ENCODE measurements at regions not wholly inside any gene's neighbourhood (a gene's known extent, or its start where the extent isn't known, plus 50 kb on each side); places are given as distances from the start of the nearest gene placed in this dataset.

DNA sequence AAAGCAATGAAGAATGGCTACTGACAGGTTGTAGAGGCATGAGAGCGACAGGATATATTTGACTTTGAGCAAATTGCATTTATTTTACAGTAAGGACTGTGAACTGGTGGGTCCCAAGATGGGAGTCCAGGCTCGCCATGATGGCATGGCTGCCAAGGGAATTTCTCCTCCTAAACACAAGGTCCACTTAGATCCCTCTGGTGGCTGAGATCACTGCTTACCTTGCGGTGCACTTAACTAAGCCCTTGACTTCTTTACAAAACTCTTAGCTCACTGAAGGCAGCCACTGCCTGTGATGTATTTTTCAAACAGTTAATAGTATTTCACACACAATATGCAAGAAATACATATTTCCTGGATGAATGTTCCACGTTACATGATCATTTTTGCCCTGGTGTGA is 50.3 kb upstream of the SORBS2 start:
- no peak for DNase-seq (ENCODE audit: low read depth, low spot score)
- in situ Hi-C loops (cut with HindIII; ENCODE audit: low pct_unique_long_range_greater_than_20kb, low sequenced_read_pairs): no loop called here

DNA sequence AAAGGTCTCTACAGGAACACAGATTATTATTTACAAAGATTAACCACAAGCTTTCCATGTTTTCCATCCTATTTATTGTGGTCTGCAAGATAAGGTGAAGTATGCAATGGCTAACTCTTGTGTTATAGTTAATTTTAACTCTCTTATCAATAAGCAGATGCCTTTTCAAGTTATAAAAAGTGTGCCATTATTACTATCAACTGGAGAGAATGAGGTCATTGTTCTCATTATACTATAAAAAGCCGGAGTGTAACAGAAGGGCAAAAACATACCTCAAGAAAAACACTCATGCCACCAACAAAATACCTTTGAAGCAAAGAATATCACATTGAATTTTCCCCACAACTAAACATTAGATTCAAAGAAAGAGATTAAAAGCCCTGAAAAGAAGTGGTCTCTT is 52.0 kb upstream of the SORBS2 start:
- no peak for DNase-seq (ENCODE audit: low read depth, low spot score)
- in situ Hi-C loops (cut with HindIII; ENCODE audit: low pct_unique_long_range_greater_than_20kb, low sequenced_read_pairs): no loop called here

DNA sequence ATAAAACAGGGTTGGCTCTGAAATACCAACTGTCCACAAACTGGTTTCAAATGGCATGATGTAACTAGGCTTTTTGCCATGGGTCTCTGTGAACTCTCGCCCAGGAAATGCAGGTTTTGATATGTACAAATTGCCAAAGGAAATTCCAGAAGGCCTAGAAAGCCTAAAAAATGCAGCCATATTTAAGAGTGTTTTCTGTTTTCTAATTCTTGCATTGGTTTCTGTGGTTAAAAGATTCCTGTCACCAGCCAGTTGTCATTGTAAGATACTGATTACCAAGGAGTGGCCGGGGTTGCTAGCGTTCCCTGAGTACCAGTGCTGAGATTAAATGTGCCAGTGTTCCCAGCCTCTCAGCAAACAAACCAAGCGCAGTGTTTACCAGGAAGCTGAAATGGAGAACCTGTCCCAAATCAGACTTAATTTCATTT is 53.9 kb upstream of the SORBS2 start:
- no peak for DNase-seq (ENCODE audit: low read depth, low spot score)

DNA sequence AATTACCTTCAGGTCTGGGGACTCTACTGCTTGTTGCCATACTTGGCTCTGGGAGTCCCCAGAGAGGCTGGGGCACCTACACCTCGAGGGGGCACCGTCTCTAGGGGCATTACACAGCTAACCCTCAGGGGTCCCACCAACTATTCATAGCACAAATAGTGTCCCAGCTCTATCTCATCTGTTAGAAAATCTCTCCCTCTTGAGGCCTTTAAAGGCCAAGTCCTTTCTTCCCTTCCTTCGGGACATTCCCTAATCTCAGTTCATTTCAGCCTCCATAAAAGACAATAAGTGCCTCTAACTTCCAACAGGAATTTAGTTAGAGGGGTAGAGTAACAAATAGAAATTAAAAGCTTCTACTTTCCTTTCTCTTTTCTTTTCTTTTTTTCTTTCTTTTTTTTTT is 55.8 kb upstream of the SORBS2 start:
- DNase-seq (ENCODE audit: low read depth, low spot score): no peak
- in situ Hi-C loops (cut with HindIII; ENCODE audit: low pct_unique_long_range_greater_than_20kb, low sequenced_read_pairs): no loop called here

More for the DNA sequence above, 53.9 kb upstream of the SORBS2 start:
- in situ Hi-C loops (cut with HindIII; ENCODE audit: low pct_unique_long_range_greater_than_20kb, low sequenced_read_pairs): no loop called here

DNA sequence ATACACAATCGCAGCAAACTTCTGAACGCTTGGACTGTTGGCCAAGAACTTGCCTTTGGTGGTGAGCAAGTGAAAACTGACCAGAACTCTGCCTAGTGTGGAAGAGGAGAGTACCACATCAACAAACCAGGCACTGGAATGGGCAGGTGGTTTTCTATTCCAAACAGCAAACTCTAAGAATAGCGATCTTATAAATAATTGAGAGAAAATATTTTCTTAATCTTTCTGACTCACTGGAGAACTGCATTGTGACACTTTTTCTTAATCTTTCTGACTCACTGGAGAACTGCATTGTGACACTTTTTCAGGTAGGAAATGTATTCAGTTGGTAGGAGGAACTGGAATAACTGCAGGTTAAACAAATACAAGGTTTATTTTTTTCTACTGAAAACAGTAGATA is 57.0 kb upstream of the SORBS2 start:
- no peak for DNase-seq (ENCODE audit: low read depth, low spot score)
- in situ Hi-C loops (cut with HindIII; ENCODE audit: low pct_unique_long_range_greater_than_20kb, low sequenced_read_pairs): no loop called here

DNA sequence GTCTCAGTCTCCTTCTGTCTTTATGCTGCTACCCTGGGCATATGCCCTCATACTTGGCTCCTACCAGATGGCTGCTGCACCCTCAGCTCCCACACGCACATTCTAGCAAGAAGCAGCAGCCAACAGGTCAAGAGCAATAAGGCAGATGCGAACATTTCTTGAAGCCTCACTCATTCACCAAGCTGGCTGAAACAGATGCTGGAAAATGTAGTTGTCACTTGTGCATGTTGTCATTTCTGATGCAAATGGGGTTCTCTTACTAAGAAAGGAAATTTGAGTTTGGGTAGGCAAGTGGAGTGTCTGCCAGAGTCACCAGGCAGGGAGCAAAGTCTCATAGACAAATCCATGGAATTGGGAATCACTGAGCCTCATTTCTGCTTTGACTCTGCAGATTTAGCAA is 57.4 kb upstream of the SORBS2 start:
- DNase-seq (ENCODE audit: low read depth, low spot score): no peak
- in situ Hi-C loops (cut with HindIII; ENCODE audit: low pct_unique_long_range_greater_than_20kb, low sequenced_read_pairs): no loop called here

DNA sequence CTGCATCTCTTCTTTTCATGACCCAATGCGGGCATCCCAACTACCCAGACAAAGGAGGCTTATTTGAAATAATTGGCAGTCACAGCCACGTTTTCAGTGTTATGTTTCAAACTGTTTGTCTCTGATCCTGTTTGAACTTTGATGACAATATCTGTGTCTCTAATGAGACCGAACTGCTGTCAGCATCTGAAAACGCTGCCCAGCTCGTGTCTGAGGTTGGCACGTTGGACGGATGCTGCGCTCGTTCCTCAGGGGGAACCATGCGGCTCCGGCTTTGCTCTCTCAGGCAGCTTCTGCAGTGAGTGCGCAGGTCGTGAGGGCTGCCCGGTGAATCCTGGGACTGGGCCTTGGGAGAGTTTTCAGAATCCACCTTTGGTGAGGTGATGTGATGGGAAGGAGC is 58.4 kb upstream of the SORBS2 start:
- in situ Hi-C loops (cut with HindIII; ENCODE audit: low pct_unique_long_range_greater_than_20kb, low sequenced_read_pairs): no loop called here

DNA sequence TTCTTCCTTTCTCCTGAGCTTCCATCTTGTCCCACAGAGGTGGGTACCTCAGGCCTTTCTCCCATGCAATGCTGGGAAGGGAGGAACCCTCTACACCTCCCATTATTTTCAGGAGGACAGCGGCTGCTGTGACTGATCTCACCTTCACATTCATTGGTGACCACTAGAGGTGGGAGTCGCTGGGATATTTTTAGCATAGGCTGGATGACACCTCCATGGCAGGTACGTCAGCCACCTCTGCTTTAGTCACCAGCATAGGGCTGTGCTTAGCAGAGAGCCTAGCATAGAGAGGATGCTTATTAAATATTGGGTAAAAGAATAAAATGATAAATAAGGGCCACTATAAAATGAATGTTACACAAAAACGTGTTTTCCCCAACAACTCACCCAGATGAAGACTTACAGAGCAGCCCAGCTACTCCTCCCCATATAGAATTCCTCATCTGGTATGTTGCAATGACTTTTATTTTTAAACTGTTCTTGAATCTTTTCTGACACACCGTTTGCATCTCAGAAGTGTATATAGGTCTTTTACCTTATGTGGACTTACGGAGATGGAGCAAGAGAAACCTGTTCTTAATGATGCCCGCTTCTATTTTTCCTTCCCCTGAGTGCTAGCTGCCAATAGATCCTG is 60.9 kb upstream of the SORBS2 start:
- DNase-seq (ENCODE audit: low read depth, low spot score): no peak
- in situ Hi-C loops (cut with HindIII; ENCODE audit: low pct_unique_long_range_greater_than_20kb, low sequenced_read_pairs): no loop called here

More for the DNA sequence above, 58.4 kb upstream of the SORBS2 start:
- no peak for DNase-seq (ENCODE audit: low read depth, low spot score)

DNA sequence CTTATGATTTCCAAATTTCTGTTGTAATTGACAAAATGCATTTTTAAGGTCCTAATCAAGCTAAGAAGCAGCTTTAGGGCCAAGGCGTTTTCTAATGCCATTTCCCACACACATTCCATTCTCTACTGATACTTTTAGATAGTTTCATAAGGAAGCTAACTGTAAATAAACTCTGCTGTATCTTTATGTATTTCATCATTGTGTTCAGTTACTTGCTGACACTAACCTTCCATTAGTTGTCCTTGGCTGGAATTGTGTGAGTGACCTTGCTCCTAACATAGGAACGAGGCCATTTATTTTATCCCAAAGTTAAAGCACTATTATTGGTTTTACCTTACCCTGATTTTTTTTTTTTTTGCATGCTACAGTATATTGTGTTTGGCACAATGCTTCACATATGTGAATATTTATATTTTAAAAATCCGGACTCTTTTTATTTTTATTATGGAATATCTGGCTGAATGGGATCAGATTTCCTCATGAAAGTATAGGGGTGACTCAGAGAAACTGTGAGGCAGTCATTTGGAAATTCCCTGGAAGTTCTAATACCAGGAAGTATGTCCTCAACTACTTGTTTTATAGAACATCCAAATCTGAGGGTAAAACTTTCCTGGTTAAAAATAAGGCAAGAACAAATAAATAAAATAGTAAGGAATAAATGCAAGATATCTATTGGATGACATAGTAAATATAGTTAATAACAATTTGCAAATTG is 62.7 kb upstream of the SORBS2 start:
- in situ Hi-C loops (cut with HindIII; ENCODE audit: low pct_unique_long_range_greater_than_20kb, low sequenced_read_pairs): no loop called here
- no peak for DNase-seq (ENCODE audit: low read depth, low spot score)

DNA sequence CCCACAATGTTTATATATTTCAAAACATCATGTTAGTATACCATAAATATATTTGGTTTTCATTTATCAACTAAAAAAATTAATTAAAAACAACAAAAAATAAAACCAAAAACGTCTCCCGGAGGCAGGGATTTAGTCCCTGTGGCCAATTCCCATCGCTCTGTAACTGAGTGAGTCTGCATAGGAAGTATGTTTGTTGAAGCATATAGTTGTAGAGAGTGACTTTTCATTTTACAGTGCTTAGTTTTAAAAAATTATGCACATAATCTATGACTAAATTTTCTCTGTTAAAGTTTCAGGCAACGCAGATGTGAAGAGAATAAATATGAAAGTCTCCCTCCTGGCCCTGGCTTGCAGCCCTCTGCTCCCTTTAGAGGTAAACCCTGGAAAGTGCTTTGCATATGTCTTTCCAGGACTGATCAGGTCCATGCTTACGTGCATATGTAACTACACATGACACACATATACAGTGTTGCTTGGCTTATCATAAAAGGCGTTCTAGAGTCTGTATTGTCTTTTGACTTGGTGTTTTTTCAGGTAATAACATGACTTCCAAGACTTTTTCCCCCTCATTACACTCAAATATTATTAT is 63.4 kb upstream of the SORBS2 start:
- in situ Hi-C loops (cut with HindIII; ENCODE audit: low pct_unique_long_range_greater_than_20kb, low sequenced_read_pairs): no loop called here
- DNase-seq (ENCODE audit: low read depth, low spot score): no peak

DNA sequence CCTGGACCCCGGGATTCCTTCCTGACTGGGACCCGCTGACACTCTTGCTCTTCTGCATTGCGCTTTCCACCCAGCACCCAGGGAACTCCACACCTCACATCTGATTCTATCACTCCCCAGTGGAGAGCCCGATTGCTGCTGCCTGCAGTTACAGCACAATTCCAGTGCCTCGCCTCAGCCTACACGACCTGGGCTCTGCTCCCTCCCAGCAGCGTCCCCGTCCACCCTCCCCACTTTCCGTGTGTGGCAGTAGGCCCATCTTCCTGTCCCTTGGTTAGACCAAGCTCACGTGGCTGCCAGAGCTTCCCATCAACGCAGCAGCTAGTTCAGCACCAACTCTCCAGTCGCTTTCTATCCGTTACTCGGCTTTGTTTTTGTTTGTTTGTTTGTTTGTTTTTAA is 66.6 kb upstream of the SORBS2 start:
- no peak for DNase-seq (ENCODE audit: low read depth, low spot score)
- in situ Hi-C loops (cut with HindIII; ENCODE audit: low pct_unique_long_range_greater_than_20kb, low sequenced_read_pairs): no loop called here

DNA sequence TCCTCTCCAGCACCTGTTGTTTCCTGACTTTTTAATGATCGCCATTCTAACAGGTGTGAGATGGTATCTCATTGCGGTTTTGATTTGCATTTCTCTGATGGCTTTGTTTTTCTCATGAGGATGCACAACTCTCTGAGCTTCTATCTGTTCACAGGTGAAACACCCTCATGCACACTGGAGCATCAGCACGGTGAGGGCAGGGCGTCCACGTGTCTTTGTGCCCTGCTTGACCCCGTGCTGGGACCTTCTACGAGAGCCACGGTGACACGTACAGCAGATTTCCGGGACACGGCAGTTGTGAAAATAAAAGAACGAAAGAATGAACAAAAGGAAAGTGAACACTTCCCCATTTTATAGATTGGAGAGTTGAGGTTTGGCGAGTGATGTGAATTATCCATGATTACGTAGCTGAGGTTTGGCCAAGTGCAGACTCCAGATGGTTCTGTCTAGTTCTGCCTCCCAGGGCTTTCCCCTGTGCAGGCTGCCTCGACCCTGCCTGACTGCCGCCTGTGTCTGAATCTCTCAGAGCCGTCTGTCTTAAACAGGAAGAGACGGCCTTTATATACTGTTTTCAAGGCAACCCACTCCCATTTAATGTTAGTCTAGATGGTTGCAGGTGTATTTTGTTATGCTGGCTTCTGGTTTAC is 67.8 kb upstream of the SORBS2 start:
- in situ Hi-C loops (cut with HindIII; ENCODE audit: low pct_unique_long_range_greater_than_20kb, low sequenced_read_pairs): no loop called here
- no peak for DNase-seq (ENCODE audit: low read depth, low spot score)

DNA sequence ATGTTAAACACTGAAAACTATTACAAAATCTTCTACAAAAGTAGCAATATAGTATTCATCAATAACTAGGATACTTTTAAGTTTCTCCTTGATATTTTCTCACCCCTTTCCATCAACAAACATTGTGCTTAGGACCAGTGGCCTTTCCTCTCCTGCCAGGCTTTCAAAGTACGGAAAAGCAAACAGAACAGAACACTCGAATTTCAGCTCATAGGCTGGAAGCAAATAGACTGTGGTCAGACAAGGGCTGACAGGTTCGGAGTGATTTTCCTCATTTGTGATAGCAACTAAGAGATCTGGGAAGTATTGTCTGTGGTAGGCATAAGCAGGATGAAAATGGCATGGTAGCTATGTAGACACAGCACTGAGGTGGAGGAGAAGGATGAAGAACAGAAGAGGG is 68.6 kb upstream of the SORBS2 start:
- in situ Hi-C loops (cut with HindIII; ENCODE audit: low pct_unique_long_range_greater_than_20kb, low sequenced_read_pairs): no loop called here
- DNase-seq (ENCODE audit: low read depth, low spot score): no peak

DNA sequence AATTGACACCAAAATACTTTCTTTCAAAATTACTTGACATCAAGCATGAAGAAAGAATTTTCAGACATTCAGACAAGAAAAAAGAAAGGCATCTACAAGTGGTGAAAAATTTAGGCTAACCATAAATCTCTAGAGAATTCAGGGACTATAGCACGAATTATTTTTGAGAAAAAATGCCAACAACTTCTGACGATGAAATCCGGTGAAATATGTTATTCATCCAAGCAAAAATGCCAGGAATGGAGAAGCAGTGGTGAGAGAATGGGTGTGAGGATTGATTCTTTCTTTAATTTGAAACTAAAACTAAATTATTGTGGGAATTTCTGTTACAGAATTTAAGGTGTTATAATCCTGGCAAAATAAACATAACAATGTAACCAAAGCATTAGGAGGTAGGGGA is 69.4 kb upstream of the SORBS2 start:
- in situ Hi-C loops (cut with HindIII; ENCODE audit: low pct_unique_long_range_greater_than_20kb, low sequenced_read_pairs): no loop called here
- DNase-seq (ENCODE audit: low read depth, low spot score): no peak

DNA sequence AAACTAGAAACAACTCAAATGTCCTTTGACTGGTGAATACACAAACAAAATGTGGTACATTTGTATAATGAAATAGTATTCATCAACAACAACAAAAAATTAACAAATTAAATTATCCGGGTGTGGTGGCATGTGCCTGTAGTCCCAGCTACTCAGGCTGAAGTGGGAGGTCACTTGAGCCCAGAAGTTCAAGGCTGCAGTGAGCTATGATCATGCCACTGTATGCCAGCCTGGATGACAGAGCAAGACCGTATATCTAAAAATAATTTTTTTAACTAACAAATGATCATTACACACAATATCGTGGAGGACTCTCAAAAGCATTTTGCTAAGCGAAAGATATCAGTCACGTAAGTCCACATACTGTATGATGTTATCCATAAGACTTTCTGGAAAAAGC is 71.6 kb upstream of the SORBS2 start:
- in situ Hi-C loops (cut with HindIII; ENCODE audit: low pct_unique_long_range_greater_than_20kb, low sequenced_read_pairs): no loop called here
- DNase-seq (ENCODE audit: low read depth, low spot score): no peak

DNA sequence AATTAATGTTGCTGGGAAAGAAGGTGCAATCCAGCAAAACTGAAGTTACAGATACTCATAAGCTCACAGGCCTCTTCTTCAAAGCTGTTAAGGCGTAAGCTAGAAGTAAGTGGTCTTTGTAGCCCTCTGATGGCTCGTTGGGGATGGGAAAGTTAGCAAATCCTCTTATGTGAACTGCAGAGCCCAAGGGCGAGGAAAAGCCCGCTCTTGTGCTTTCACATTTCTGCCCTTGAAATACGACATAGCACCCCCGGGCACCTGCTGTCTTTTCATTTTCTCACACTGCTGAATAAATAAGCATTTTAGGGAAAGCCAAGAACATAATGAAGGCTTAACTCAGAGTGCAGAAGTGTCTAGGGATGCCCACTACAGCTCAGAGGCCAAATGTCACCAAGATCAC is 73.1 kb upstream of the SORBS2 start:
- in situ Hi-C loops (cut with HindIII; ENCODE audit: low pct_unique_long_range_greater_than_20kb, low sequenced_read_pairs): no loop called here
- no peak for DNase-seq (ENCODE audit: low read depth, low spot score)

DNA sequence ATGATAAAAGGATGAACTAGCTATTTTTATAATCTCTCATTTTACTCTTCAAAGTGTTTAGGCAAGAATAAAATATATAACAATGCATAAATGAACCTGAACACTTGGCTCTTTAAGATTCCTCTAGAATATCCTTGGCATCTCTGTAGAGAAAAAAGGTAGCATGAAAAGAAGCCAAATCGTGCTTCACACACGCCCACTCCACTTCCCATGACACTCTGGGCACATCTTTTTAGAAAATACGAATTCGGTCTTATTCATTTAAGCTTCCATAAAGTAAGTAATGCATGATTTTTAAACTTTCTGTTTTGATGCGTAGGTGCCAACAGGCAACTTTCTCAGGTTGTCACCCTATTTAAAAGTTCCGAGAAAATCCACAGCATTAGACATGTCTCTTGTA is 73.6 kb upstream of the SORBS2 start:
- in situ Hi-C loops (cut with HindIII; ENCODE audit: low pct_unique_long_range_greater_than_20kb, low sequenced_read_pairs): no loop called here

DNA sequence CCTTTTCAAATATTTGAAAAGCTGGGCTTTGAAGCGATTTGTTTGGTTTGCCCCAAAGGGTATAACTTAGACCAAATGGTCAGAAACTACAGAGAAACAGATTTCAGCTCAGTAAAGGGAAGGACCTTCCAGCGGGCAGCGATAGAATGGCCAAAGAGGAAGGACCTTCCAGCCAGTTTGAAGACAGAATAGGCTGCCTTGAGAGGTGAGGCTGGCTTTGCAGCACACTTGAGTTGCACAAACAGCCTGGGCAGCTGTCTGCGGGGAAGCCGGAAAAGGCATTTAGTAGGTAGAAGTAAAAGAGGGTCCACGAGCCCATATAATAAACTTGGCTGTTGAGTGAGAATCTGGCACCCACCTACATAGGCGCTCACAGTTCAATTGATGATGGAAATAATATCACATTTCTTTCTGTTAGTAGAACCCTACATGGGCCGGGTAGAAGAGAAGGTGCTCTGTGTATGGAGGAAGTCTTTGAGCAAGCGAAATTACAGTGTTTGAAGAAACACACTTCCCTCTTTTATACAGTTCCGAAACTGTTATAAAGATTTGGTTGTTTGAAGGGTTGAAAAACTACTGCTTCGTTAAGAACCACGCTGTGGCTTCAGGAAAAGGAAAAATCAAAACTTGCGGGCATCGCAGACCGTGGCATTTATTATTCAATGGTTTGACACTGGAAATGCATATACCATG is 75.0 kb upstream of the SORBS2 start:
- in situ Hi-C loops (cut with HindIII; ENCODE audit: low pct_unique_long_range_greater_than_20kb, low sequenced_read_pairs): no loop called here
- DNase-seq (ENCODE audit: low read depth, low spot score): no peak

More for the DNA sequence above, 73.6 kb upstream of the SORBS2 start:
- no peak for DNase-seq (ENCODE audit: low read depth, low spot score)

Measured in SK-MEL-5 (cell line).